Neural crest cell (in vitro differentiated cells): ENCODE measurements at regions not wholly inside any gene's neighbourhood (a gene's known extent, or its start where the extent isn't known, plus 50 kb on each side); places are given as distances from the start of the nearest gene placed in this dataset.

ENCODE experiments used
- DNase-seq: peaks from one replicate; pipeline ENCODE4 v3.0.0; 2021; ENCODE audit warnings: low read depth, mixed read lengths, low spot score
- H3K27ac Mint-ChIP-seq: one replicate; pipeline ENCODE4 v1.8.0; 2021; ENCODE audit warnings: mild to moderate bottlenecking, mixed read lengths; ENCODE audit not compliant: unreplicated experiment
- H3K27me3 Mint-ChIP-seq: 2 replicates; pipeline ENCODE4 v1.8.0; 2021; ENCODE audit warnings: low read depth, mild to moderate bottlenecking, mixed read lengths
- H3K36me3 Mint-ChIP-seq: 2 replicates; pipeline ENCODE4 v1.8.0; 2021; ENCODE audit warnings: low read depth, mild to moderate bottlenecking, mixed read lengths
- H3K4me1 Mint-ChIP-seq: 2 replicates; pipeline ENCODE4 v1.8.0; 2021; ENCODE audit warnings: mixed read lengths
- H3K4me3 Mint-ChIP-seq: one replicate; pipeline ENCODE4 v1.8.0; 2021; ENCODE audit warnings: mild to moderate bottlenecking, mixed read lengths
- H3K9me3 Mint-ChIP-seq: 2 replicates; pipeline ENCODE4 v1.8.0; 2021; ENCODE audit warnings: mixed read lengths
- CTCF ChIP-seq: fragments of 200-600 bp; sonication (generic); conservative IDR thresholded peaks from 2 replicates; pipeline ENCODE4 v1.5.0; 2021; ENCODE audit warnings: antibody characterized with exemption, mild to moderate bottlenecking

DNA sequence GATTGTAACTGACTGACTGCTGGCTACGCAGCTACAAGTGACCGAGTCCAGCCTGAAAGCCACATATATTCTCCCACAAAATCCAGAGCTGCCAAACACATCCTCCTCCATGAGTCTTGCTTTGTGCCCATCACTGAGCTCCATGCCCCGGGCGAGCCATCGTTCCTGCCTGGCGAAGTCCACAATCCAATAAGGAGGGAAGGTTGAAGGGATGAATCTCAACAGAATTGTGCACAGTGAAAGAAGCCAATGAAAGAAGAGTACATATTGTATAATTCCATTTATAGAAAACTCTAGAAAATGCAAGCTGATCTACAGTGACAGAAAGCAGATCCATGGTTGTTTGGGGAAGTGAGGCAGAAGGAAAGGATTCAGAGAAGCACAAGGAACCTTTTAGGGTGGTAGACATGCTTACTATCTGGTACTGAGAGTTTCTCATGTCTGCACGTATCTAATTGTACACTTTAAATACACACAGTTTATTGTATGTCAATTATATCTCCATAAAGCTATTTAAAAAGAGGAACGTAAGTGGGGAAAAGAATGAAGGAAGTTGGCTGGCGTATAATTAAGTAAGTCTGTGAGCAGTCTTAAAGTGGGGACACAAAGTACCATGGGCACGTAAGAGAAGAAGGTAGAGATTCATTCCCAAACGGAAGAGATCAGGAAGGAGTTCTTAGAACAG lies 115.9 kb upstream of the JUN start:
- H3K4me3 Mint-ChIP-seq: no peak overlapping the region
- H3K4me1 Mint-ChIP-seq: peaks cover 39% of the 10 kb centered on the region
- H3K27ac Mint-ChIP-seq: no peak overlapping the region
- H3K27me3 Mint-ChIP-seq: no peaks in the 10 kb centered on the region
- DNase-seq: no peak
- no peaks in the 10 kb centered on the region for H3K36me3 Mint-ChIP-seq
- H3K9me3 Mint-ChIP-seq: no peaks in the 10 kb centered on the region
- TF ChIP-seq CTCF: no peak

DNA sequence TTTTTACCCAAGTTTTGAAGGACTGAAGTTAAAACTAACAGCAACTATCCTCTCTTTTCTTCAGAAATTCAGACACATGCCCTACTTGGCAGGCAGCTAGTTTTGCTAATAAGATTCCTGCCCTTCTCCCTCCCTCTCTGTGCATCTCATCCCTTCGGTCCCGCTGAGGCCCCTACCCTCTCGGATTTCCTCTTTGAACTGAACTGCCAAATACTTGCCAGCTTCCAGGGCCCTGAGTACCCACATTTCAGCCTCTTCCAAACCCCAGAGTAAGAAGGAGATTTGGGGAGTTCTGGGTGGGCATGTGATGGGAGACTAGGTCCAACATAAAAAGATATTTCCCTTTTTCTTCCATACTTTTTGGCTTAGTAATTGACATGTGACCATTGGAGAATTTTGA lies 116.5 kb upstream of the JUN start:
- no peak for DNase-seq
- H3K27ac Mint-ChIP-seq: no peak overlapping the region
- H3K36me3 Mint-ChIP-seq: no peaks in the 10 kb centered on the region
- no peak overlapping the region for H3K4me3 Mint-ChIP-seq
- H3K9me3 Mint-ChIP-seq: no peaks in the 10 kb centered on the region
- no peaks in the 10 kb centered on the region for H3K27me3 Mint-ChIP-seq
- H3K4me1 Mint-ChIP-seq: peaks cover 45% of the 10 kb centered on the region
- TF ChIP-seq CTCF: no peak

- DNase-seq: no peak
- no peak overlapping the region for H3K27ac Mint-ChIP-seq
- H3K4me3 Mint-ChIP-seq: no peak overlapping the region
- H3K27me3 Mint-ChIP-seq: no peaks in the 10 kb centered on the region
- no peak for TF ChIP-seq CTCF
- peaks cover 47% of the 10 kb centered on the region for H3K4me1 Mint-ChIP-seq
- no peaks in the 10 kb centered on the region for H3K36me3 Mint-ChIP-seq
- H3K9me3 Mint-ChIP-seq: no peaks in the 10 kb centered on the region
These were observed 117.2 kb upstream of the JUN start for GRCh38 chr1:58901008-58901407.

DNA sequence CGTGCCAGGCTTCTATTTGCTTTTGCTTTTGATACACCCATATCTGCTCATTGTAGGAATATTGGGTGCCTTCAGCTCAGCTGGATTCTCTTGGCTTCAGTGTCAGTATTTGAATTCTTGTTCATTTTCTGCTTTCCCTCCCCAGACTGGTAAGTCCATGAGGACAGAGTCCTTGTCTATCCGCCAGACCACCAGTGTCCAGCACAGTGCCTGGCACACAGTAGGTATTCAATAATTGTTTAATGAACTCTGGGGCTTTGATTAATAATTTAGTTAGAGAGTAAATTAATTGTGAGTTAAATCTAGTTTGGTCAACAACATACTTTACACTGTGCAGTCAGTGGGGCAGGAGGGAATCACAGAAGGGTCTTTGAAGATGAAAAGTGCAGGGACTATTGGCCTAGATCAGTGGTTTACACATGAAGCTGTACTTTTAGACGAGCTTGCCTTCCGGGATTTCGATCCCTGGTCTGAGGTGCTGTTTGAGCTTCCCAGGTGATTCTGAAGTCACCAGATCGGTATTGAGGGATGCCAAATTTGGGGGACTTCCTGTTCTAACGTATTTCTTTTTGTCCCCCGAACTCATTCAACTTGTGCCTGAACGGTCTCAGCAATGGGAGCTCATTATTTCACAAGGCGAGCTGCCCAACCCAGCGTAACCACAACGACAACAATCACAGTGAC lies 119.1 kb upstream of the JUN start:
- no peak for TF ChIP-seq CTCF
- no peaks in the 10 kb centered on the region for H3K27me3 Mint-ChIP-seq
- no peaks in the 10 kb centered on the region for H3K36me3 Mint-ChIP-seq
- H3K9me3 Mint-ChIP-seq: no peaks in the 10 kb centered on the region
- H3K27ac Mint-ChIP-seq: no peak overlapping the region
- peak overlapping the region; percentile 71 for H3K4me3 Mint-ChIP-seq
- DNase-seq: no peak
- peaks cover 49% of the 10 kb centered on the region for H3K4me1 Mint-ChIP-seq

GRCh38 chr1:58903514-58904298 lies 119.9 kb upstream of the JUN start:
- Mint-ChIP-seq H3K4me3 (peak overlapping the region; percentile 74), H3K9me3 (no peaks in the 10 kb centered on the region), H3K27ac (no peak overlapping the region), H3K36me3 (no peaks in the 10 kb centered on the region), H3K27me3 (no peaks in the 10 kb centered on the region), H3K4me1 (peaks cover 47% of the 10 kb centered on the region)
- no peak for TF ChIP-seq CTCF
- DNase-seq: peak; percentile 53
